ENCODE measurements at regions not wholly inside any gene's neighbourhood (a gene's known extent, or its start where the extent isn't known, plus 50 kb on each side); places are given as distances from the start of the nearest gene placed in this dataset.

GRCh38 chr5:57751710-57752109 is 269.1 kb upstream of the ACTBL2 start:
- TF ChIP-seq CTCF (IDR thresholded peaks at IDR 0.05) (no peak), POLR2A (IDR thresholded peaks at IDR 0.05) (no peak), POLR2AphosphoS5 (IDR thresholded peaks at IDR 0.05) (no peak), EP300 (IDR thresholded peaks at IDR 0.05) (no peak)
